GM13976 (cell line): ENCODE measurements at regions not wholly inside any gene's neighbourhood (a gene's known extent, or its start where the extent isn't known, plus 50 kb on each side); places are given as distances from the start of the nearest gene placed in this dataset.
"Not testable (repeated sequence)": the region's sequence is repeated elsewhere in the genome, so short reads cannot be mapped to it uniquely, and the experiment has no call there.

ENCODE experiments used
- DNase-seq: peaks from one replicate; pipeline ENCODE4 v3.0.0; 2012; ENCODE audit warnings: low spot score
- CTCF ChIP-seq: IDR thresholded peaks from 2 replicates; pipeline ENCODE4 v1.5.1; 2012; ENCODE audit warnings: borderline replicate concordance, mild to moderate bottlenecking; ENCODE audit not compliant: insufficient read depth; ENCODE audit errors: extremely low read depth, missing control alignments, control extremely low read depth
- in situ Hi-C: fragments of 300-500 bp; cut with MboI; formaldehyde crosslinking; loops from one replicate; pipeline ENCODE4 v1.12.0; 2022; ENCODE audit warnings: low sequenced_read_pairs, mixed read lengths, inconsistent platforms; ENCODE audit not compliant: unreplicated experiment

DNA sequence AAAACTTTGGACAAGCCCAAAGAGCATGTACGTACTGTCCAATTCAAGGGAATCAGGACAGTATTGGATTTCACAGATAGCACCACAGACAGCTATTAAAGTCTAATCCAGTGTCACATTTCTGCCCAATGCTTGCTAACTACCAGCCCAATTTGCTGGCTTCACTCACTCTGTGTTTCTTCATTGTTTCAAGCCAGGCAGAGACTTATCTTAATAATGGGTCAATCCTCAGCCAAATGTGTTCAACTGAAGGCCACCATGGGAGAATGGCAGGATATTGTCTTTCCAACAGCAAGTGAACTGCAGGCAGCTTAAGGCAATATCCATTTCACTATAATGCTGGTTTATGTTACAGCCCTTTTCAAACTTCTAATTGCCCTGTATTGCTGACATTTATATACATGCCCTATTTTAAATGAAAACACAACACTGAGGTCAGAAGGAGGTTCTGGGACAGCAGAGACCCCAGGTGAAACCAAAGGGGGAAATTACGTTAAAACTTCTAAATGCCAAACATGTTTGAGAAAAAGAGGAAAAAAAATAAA, 142.1 kb upstream of the RSPO3 start:
- TF ChIP-seq CTCF: no peak
- in situ Hi-C loops: no loop called here
- no peak for DNase-seq

DNA sequence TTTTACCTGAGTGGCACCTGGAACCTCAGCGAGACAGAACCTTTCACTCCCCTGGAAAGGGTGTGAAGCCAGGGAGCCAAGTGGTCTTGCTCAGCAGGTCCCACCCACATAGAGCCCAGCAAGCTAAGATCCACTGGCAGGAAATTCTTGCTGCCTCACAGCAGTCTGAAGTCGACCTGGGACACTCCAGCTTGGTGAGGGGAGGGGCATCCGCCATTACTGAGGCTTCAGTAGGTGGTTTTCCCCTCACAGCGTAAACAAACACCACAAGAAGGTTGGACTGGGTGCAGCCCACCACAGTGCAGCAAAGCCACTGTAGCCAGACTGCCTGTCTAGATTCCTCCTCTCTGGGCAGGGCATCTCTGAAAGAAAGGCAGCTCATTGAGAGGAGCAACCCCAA, 134.7 kb upstream of the RSPO3 start:
- in situ Hi-C loops: no loop called here
- DNase-seq: no peak
- TF ChIP-seq CTCF: no peak

- DNase-seq, in situ Hi-C loops: not testable (repeated sequence)
These were observed 130.3 kb upstream of the RSPO3 start for GRCh38 chr6:126988125-126988524.

DNA sequence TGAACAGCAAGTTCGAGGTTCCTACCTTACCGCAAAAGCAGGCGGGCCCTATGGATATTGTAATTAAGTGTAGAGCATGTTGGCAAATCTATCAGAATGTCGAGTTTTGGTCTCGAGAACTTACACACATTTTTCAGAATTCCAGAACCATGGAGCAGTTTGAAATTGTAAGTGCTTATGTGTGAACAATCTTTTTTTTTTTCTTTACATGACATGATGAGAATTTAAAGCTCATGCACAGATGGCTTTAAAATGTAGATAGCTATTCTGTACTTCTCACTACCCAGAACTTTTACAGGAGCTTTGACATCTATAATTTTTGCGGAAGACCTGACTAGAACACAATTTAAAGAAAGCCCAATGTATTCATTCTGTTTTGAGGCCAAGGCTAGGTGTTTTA, 117.8 kb upstream of the RSPO3 start:
- no peak for TF ChIP-seq CTCF
- no peak for DNase-seq
- in situ Hi-C loops: no loop called here

DNA sequence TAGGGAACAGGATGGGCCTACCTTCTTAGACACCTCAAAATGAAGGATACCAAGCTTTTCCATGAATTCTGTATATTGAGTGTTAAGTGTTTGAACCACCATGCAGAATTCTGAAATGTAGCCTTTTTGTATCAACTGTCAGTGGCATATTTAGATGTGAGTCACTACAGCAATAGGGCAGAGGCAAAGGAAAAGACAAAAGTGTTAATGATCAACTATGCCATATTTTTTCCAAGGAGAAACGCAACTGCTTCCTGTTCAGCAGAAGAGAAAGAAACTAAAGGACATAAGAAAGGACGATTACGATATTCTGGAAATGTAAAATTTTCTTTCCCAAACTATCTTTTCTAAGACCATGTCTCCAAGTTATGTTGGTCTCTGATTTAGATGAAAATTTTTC, 104.6 kb upstream of the RSPO3 start:
- DNase-seq: no peak
- no peak for TF ChIP-seq CTCF
- in situ Hi-C loops: no loop called here

DNA sequence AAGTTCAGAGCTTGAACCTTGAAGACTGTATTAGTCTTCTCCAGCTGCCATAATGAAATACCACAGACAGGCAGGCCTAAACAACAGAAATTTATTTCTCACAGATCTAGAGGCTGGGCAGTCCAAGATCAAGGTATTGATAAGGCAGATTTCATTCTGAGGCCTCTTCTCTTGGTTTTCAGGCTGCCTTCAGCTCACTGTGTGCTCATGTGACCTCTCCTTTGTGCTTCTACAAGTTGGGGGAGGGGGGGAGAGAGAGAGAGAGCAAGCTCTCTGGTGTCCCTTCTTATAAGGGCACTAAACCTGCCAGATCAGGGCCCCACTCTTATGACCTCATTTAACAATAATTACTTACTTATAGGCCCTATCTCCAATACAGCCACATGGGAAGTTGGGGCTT, 102.6 kb upstream of the RSPO3 start:
- in situ Hi-C loops: no loop called here
- no peak for TF ChIP-seq CTCF
- no peak for DNase-seq

DNA sequence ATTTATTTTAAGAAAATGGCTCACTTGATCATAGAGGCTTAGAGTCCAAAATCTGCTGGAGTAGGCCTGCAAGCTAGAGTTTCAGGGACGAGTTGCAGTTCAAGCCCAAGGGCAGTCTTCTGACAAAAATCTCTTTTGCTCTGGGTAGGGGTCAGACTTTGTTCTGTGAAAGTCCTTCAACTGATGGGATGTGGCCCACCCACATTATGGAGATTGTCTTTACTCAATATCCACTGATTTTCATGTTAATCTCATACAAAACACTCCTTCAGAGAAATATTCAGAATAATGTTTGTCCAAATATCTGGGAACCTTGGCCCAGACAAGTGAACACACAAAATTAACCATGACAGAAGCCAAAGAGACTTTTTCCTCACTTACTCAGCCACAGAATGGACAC, 98.6 kb upstream of the RSPO3 start:
- in situ Hi-C loops: no loop called here
- TF ChIP-seq CTCF: no peak
- no peak for DNase-seq

- in situ Hi-C loops: no loop called here
- TF ChIP-seq CTCF: no peak
- no peak for DNase-seq
These were observed 96.2 kb upstream of the RSPO3 start for GRCh38 chr6:127022302-127022701.
